BLaER1 treated with 17β-estradiol and CSF1 and Interleukin-3, amounts not matched to agents 10 nM and 100 nM (cell line): ENCODE measurements at regions not wholly inside any gene's neighbourhood (a gene's known extent, or its start where the extent isn't known, plus 50 kb on each side); places are given as distances from the start of the nearest gene placed in this dataset.

Experiments
- H3K27ac ChIP-seq, 11 experiments: shearing (Covaris generic); formaldehyde crosslinking; 2 replicates each; pipeline ENCODE4 v1.8.1; 2022
- H3K27me3 ChIP-seq, 11 experiments: shearing (Covaris generic); formaldehyde crosslinking; 2 replicates each; pipeline ENCODE4 v1.8.1; 2022
- H3K36me3 ChIP-seq, 11 experiments: shearing (Covaris generic); formaldehyde crosslinking; 2 replicates each; pipeline ENCODE4 v1.8.1; 2022
- H3K4me1 ChIP-seq, 10 experiments: shearing (Covaris generic); formaldehyde crosslinking; 2 replicates each; pipeline ENCODE4 v1.8.1; 2022
- H3K4me2 ChIP-seq, 11 experiments: shearing (Covaris generic); formaldehyde crosslinking; 2 replicates each; pipeline ENCODE4 v1.8.1; 2022
- H3K4me3 ChIP-seq, 10 experiments: shearing (Covaris generic); formaldehyde crosslinking; 2 replicates each; pipeline ENCODE4 v1.8.1; 2022
- H3K9ac ChIP-seq, 11 experiments: shearing (Covaris generic); formaldehyde crosslinking; 2 replicates each; pipeline ENCODE4 v1.8.1; 2022
- H3K9me3 ChIP-seq, 11 experiments: shearing (Covaris generic); formaldehyde crosslinking; replicated peaks in 1 of 11; 2 replicates each; pipeline ENCODE4 v1.8.1; 2022
- H4K20me1 ChIP-seq, 11 experiments: shearing (Covaris generic); formaldehyde crosslinking; 2 replicates each; pipeline ENCODE4 v1.8.1; 2022
- Cebpa-rat ChIP-seq, 11 experiments: shearing (Covaris generic); IDR thresholded peaks; 2 replicates each; pipeline ENCODE4 v1.8.1; 2022

- TF ChIP-seq Cebpa-rat (IDR thresholded peaks at IDR 0.05), result no peak
- Histone ChIP-seq H3K9me3 (no peaks in the 10 kb centered on the region), H4K20me1 (no peaks in the 10 kb centered on the region), H3K9ac (no peak overlapping the region), H3K36me3 (no peaks in the 10 kb centered on the region), H3K4me1 (no peaks in the 10 kb centered on the region), H3K27ac (no peak overlapping the region), H3K4me3 (no peak overlapping the region), H3K27me3 (no peaks in the 10 kb centered on the region), H3K4me2 (no peak overlapping the region)
Measured at GRCh38 chr1:81071969-81072753, 728.6 kb upstream of the ADGRL2 start.

GRCh38 chr1:81071072-81071858 is 729.5 kb upstream of the ADGRL2 start:
- Histone ChIP-seq H3K4me1 (no peaks in the 10 kb centered on the region), H3K27ac (no peak overlapping the region), H3K9ac (no peak overlapping the region), H3K36me3 (no peaks in the 10 kb centered on the region), H3K4me2 (no peak overlapping the region), H3K27me3 (no peaks in the 10 kb centered on the region), H4K20me1 (no peaks in the 10 kb centered on the region), H3K4me3 (no peak overlapping the region), H3K9me3 (no peaks in the 10 kb centered on the region)
- TF ChIP-seq Cebpa-rat (IDR thresholded peaks at IDR 0.05), result no peak

GRCh38 chr1:81069856-81070255 is 730.9 kb upstream of the ADGRL2 start:
- no peak overlapping the region for H3K9ac ChIP-seq
- no peaks in the 10 kb centered on the region for H3K9me3 ChIP-seq
- H3K4me1 ChIP-seq, result no peaks in the 10 kb centered on the region
- no peak overlapping the region for H3K4me2 ChIP-seq
- H3K36me3 ChIP-seq, result no peaks in the 10 kb centered on the region
- no peak overlapping the region for H3K27ac ChIP-seq
- no peaks in the 10 kb centered on the region for H4K20me1 ChIP-seq
- no peak for TF ChIP-seq Cebpa-rat (IDR thresholded peaks at IDR 0.05)
- H3K4me3 ChIP-seq, result no peak overlapping the region
- H3K27me3 ChIP-seq, result no peaks in the 10 kb centered on the region

GRCh38 chr1:81068726-81069125 is 732.0 kb upstream of the ADGRL2 start:
- Histone ChIP-seq H3K9ac (no peak overlapping the region), H3K9me3 (no peaks in the 10 kb centered on the region), H3K4me3 (no peak overlapping the region), H3K27ac (no peak overlapping the region), H3K27me3 (no peaks in the 10 kb centered on the region), H4K20me1 (no peaks in the 10 kb centered on the region), H3K4me2 (no peak overlapping the region), H3K36me3 (no peaks in the 10 kb centered on the region), H3K4me1 (no peaks in the 10 kb centered on the region)
- no peak for TF ChIP-seq Cebpa-rat (IDR thresholded peaks at IDR 0.05)

- Histone ChIP-seq H3K4me3 (no peak overlapping the region), H3K27ac (no peak overlapping the region), H3K27me3 (no peaks in the 10 kb centered on the region), H4K20me1 (no peaks in the 10 kb centered on the region), H3K36me3 (no peaks in the 10 kb centered on the region), H3K9me3 (no peaks in the 10 kb centered on the region), H3K4me2 (no peak overlapping the region), H3K4me1 (peaks cover 0 to 13% (median 0%) of the 10 kb centered on the region in 10 experiments; a peak in 5 of 20 replicates), H3K9ac (no peak overlapping the region)
- TF ChIP-seq Cebpa-rat (IDR thresholded peaks at IDR 0.05), result no peak
Measured at GRCh38 chr1:81053826-81054225, 746.9 kb upstream of the ADGRL2 start.

GRCh38 chr1:81052162-81052561 is 748.6 kb upstream of the ADGRL2 start:
- Histone ChIP-seq H3K27ac (no peak overlapping the region), H3K9ac (no peak overlapping the region), H3K4me1 (0 out of 20 replicates have a peak, but pooled peaks cover 0 to under 1% (median 0%) of the 10 kb centered on the region in 10 experiments), H3K27me3 (no peaks in the 10 kb centered on the region), H3K4me2 (no peak overlapping the region), H3K9me3 (no peaks in the 10 kb centered on the region), H3K4me3 (no peak overlapping the region), H4K20me1 (no peaks in the 10 kb centered on the region), H3K36me3 (no peaks in the 10 kb centered on the region)
- no peak for TF ChIP-seq Cebpa-rat (IDR thresholded peaks at IDR 0.05)

- Histone ChIP-seq H3K9me3 (no peaks in the 10 kb centered on the region), H3K27ac (no peak overlapping the region), H3K4me3 (no peak overlapping the region), H3K9ac (no peak overlapping the region), H3K27me3 (no peaks in the 10 kb centered on the region), H4K20me1 (no peaks in the 10 kb centered on the region), H3K4me2 (no peak overlapping the region), H3K4me1 (no peaks in the 10 kb centered on the region), H3K36me3 (no peaks in the 10 kb centered on the region)
- TF ChIP-seq Cebpa-rat (IDR thresholded peaks at IDR 0.05), result no peak
Measured at GRCh38 chr1:81050390-81050789, 750.3 kb upstream of the ADGRL2 start.

- no peak overlapping the region for H3K27ac ChIP-seq
- no peaks in the 10 kb centered on the region for H3K36me3 ChIP-seq
- no peaks in the 10 kb centered on the region for H3K27me3 ChIP-seq
- H4K20me1 ChIP-seq, result no peaks in the 10 kb centered on the region; a peak in 1 of 22 replicates
- no peaks in the 10 kb centered on the region for H3K4me1 ChIP-seq
- H3K9me3 ChIP-seq, result no peaks in the 10 kb centered on the region
- TF ChIP-seq Cebpa-rat (IDR thresholded peaks at IDR 0.05), result no peak
- H3K4me3 ChIP-seq, result no peak overlapping the region
- H3K9ac ChIP-seq, result no peak overlapping the region
- no peak overlapping the region for H3K4me2 ChIP-seq
Measured at GRCh38 chr1:81044708-81045107, 756.0 kb upstream of the ADGRL2 start.

GRCh38 chr1:81042225-81042624 is 758.5 kb upstream of the ADGRL2 start:
- H4K20me1 ChIP-seq, result no peaks in the 10 kb centered on the region; a peak in 1 of 22 replicates
- no peaks in the 10 kb centered on the region for H3K27me3 ChIP-seq
- H3K9me3 ChIP-seq, result no peaks in the 10 kb centered on the region
- no peaks in the 10 kb centered on the region for H3K4me1 ChIP-seq
- H3K36me3 ChIP-seq, result no peaks in the 10 kb centered on the region
- H3K27ac ChIP-seq, result no peak overlapping the region
- H3K4me2 ChIP-seq, result no peak overlapping the region
- no peak overlapping the region for H3K9ac ChIP-seq
- H3K4me3 ChIP-seq, result no peak overlapping the region
- no peak for TF ChIP-seq Cebpa-rat (IDR thresholded peaks at IDR 0.05)

GRCh38 chr1:81034291-81034690 is 766.4 kb upstream of the ADGRL2 start:
- no peak overlapping the region for H3K4me2 ChIP-seq
- no peaks in the 10 kb centered on the region for H3K9me3 ChIP-seq
- TF ChIP-seq Cebpa-rat (IDR thresholded peaks at IDR 0.05), result no peak

More at GRCh38 chr1:81034291-81034690, 766.4 kb upstream of the ADGRL2 start:
- H4K20me1 ChIP-seq, result no peaks in the 10 kb centered on the region
- no peak overlapping the region for H3K4me3 ChIP-seq
- no peaks in the 10 kb centered on the region for H3K36me3 ChIP-seq
- no peak overlapping the region for H3K27ac ChIP-seq
- H3K27me3 ChIP-seq, result no peaks in the 10 kb centered on the region
- no peak overlapping the region for H3K9ac ChIP-seq
- no peaks in the 10 kb centered on the region for H3K4me1 ChIP-seq
